ENCODE measurements at regions not wholly inside any gene's neighbourhood (a gene's known extent, or its start where the extent isn't known, plus 50 kb on each side); places are given as distances from the start of the nearest gene placed in this dataset.

- Histone ChIP-seq H3K9me3 (ENCODE audit: control insufficient read depth, low read length) (no peaks in the 10 kb centered on the region), H3K27ac (ENCODE audit: low read depth, low read length, severe bottlenecking) (no peak overlapping the region), H3K4me3 (ENCODE audit: extremely low read depth, insufficient read depth, low read length, poor library complexity, severe bottlenecking) (no peak overlapping the region), H3K4me1 (ENCODE audit: control insufficient read depth, insufficient read depth, low read length, poor library complexity, severe bottlenecking) (no peaks in the 10 kb centered on the region), H3K36me3 (ENCODE audit: control insufficient read depth, insufficient read depth, low read length) (no peaks in the 10 kb centered on the region)
- WGBS, 2 experiments (ENCODE audit: insufficient coverage in 2 of 2): 91% methylated on average over 8 of the region's 8 CpGs
Observed at GRCh38 chr2:187867165-187867564, 312.9 kb upstream of the TFPI start.

GRCh38 chr2:187869195-187869594 lies 315.0 kb upstream of the TFPI start:
- 83 to 89% methylated on average over 7 to 9 of the region's 9 CpGs for WGBS, 2 experiments (ENCODE audit: insufficient coverage in 2 of 2)
- H3K4me1 ChIP-seq (ENCODE audit: control insufficient read depth, insufficient read depth, low read length, poor library complexity, severe bottlenecking): no peaks in the 10 kb centered on the region
- no peaks in the 10 kb centered on the region for H3K9me3 ChIP-seq (ENCODE audit: control insufficient read depth, low read length)
- no peak overlapping the region for H3K27ac ChIP-seq (ENCODE audit: low read depth, low read length, severe bottlenecking)
- no peaks in the 10 kb centered on the region for H3K36me3 ChIP-seq (ENCODE audit: control insufficient read depth, insufficient read depth, low read length)
- H3K4me3 ChIP-seq (ENCODE audit: extremely low read depth, insufficient read depth, low read length, poor library complexity, severe bottlenecking): no peak overlapping the region

- no peaks in the 10 kb centered on the region for H3K9me3 ChIP-seq (ENCODE audit: control insufficient read depth, low read length)
- WGBS, 2 experiments (ENCODE audit: insufficient coverage in 2 of 2): no CpG with 5 or more reads among the region's 3 CpGs
- H3K4me1 ChIP-seq (ENCODE audit: control insufficient read depth, insufficient read depth, low read length, poor library complexity, severe bottlenecking): peaks cover 7% of the 10 kb centered on the region
- H3K27ac ChIP-seq (ENCODE audit: low read depth, low read length, severe bottlenecking): no peak overlapping the region
- no peak overlapping the region for H3K4me3 ChIP-seq (ENCODE audit: extremely low read depth, insufficient read depth, low read length, poor library complexity, severe bottlenecking)
- no peaks in the 10 kb centered on the region for H3K36me3 ChIP-seq (ENCODE audit: control insufficient read depth, insufficient read depth, low read length)
Observed at GRCh38 chr2:187871506-187871905, 317.3 kb upstream of the TFPI start.

- Histone ChIP-seq H3K4me3 (ENCODE audit: extremely low read depth, insufficient read depth, low read length, poor library complexity, severe bottlenecking) (no peak overlapping the region), H3K4me1 (ENCODE audit: control insufficient read depth, insufficient read depth, low read length, poor library complexity, severe bottlenecking) (peaks cover 7% of the 10 kb centered on the region), H3K9me3 (ENCODE audit: control insufficient read depth, low read length) (no peaks in the 10 kb centered on the region), H3K36me3 (ENCODE audit: control insufficient read depth, insufficient read depth, low read length) (no peaks in the 10 kb centered on the region), H3K27ac (ENCODE audit: low read depth, low read length, severe bottlenecking) (no peak overlapping the region)
- WGBS, 2 experiments (ENCODE audit: insufficient coverage in 2 of 2): 100% methylated on average over 1 of the region's 2 CpGs
Observed at GRCh38 chr2:187873132-187873531, 318.9 kb upstream of the TFPI start.

GRCh38 chr2:187874786-187875185 lies 320.6 kb upstream of the TFPI start:
- Histone ChIP-seq H3K27ac (ENCODE audit: low read depth, low read length, severe bottlenecking) (no peak overlapping the region), H3K9me3 (ENCODE audit: control insufficient read depth, low read length) (no peaks in the 10 kb centered on the region), H3K4me1 (ENCODE audit: control insufficient read depth, insufficient read depth, low read length, poor library complexity, severe bottlenecking) (peaks cover 18% of the 10 kb centered on the region), H3K4me3 (ENCODE audit: extremely low read depth, insufficient read depth, low read length, poor library complexity, severe bottlenecking) (no peak overlapping the region), H3K36me3 (ENCODE audit: control insufficient read depth, insufficient read depth, low read length) (no peaks in the 10 kb centered on the region)
- WGBS, 2 experiments (ENCODE audit: insufficient coverage in 2 of 2): no CpG with 5 or more reads among the region's 2 CpGs

- H3K4me3 ChIP-seq (ENCODE audit: extremely low read depth, insufficient read depth, low read length, poor library complexity, severe bottlenecking): no peak overlapping the region
- 100% methylated on average over 1 of the region's 3 CpGs; no CpG with 5 or more reads in 1 of the 2 experiments for WGBS, 2 experiments (ENCODE audit: insufficient coverage in 2 of 2)
Observed at GRCh38 chr2:187875261-187876141, 321.3 kb upstream of the TFPI start.

GRCh38 chr2:187876554-187876953 lies 322.3 kb upstream of the TFPI start:
- H3K4me1 ChIP-seq (ENCODE audit: control insufficient read depth, insufficient read depth, low read length, poor library complexity, severe bottlenecking): peaks cover 18% of the 10 kb centered on the region
- H3K27ac ChIP-seq (ENCODE audit: low read depth, low read length, severe bottlenecking): no peak overlapping the region
- WGBS, 2 experiments (ENCODE audit: insufficient coverage in 2 of 2): no CpG with 5 or more reads among the region's 5 CpGs
- no peak overlapping the region for H3K4me3 ChIP-seq (ENCODE audit: extremely low read depth, insufficient read depth, low read length, poor library complexity, severe bottlenecking)
- no peaks in the 10 kb centered on the region for H3K36me3 ChIP-seq (ENCODE audit: control insufficient read depth, insufficient read depth, low read length)
- H3K9me3 ChIP-seq (ENCODE audit: control insufficient read depth, low read length): no peaks in the 10 kb centered on the region

More at GRCh38 chr2:187875261-187876141, 321.3 kb upstream of the TFPI start:
- H3K27ac ChIP-seq (ENCODE audit: low read depth, low read length, severe bottlenecking): no peak overlapping the region
- no peaks in the 10 kb centered on the region for H3K9me3 ChIP-seq (ENCODE audit: control insufficient read depth, low read length)
- H3K4me1 ChIP-seq (ENCODE audit: control insufficient read depth, insufficient read depth, low read length, poor library complexity, severe bottlenecking): peaks cover 18% of the 10 kb centered on the region
- no peaks in the 10 kb centered on the region for H3K36me3 ChIP-seq (ENCODE audit: control insufficient read depth, insufficient read depth, low read length)

GRCh38 chr2:187877391-187877790 lies 323.2 kb upstream of the TFPI start:
- Histone ChIP-seq H3K4me1 (ENCODE audit: control insufficient read depth, insufficient read depth, low read length, poor library complexity, severe bottlenecking) (peaks cover 18% of the 10 kb centered on the region), H3K9me3 (ENCODE audit: control insufficient read depth, low read length) (no peaks in the 10 kb centered on the region), H3K27ac (ENCODE audit: low read depth, low read length, severe bottlenecking) (no peak overlapping the region), H3K4me3 (ENCODE audit: extremely low read depth, insufficient read depth, low read length, poor library complexity, severe bottlenecking) (no peak overlapping the region), H3K36me3 (ENCODE audit: control insufficient read depth, insufficient read depth, low read length) (no peaks in the 10 kb centered on the region)

GRCh38 chr2:187878112-187878511 lies 323.9 kb upstream of the TFPI start:
- Histone ChIP-seq H3K9me3 (ENCODE audit: control insufficient read depth, low read length) (no peaks in the 10 kb centered on the region), H3K4me3 (ENCODE audit: extremely low read depth, insufficient read depth, low read length, poor library complexity, severe bottlenecking) (no peak overlapping the region), H3K27ac (ENCODE audit: low read depth, low read length, severe bottlenecking) (no peak overlapping the region), H3K36me3 (ENCODE audit: control insufficient read depth, insufficient read depth, low read length) (no peaks in the 10 kb centered on the region), H3K4me1 (ENCODE audit: control insufficient read depth, insufficient read depth, low read length, poor library complexity, severe bottlenecking) (peaks cover 18% of the 10 kb centered on the region)
- WGBS, 2 experiments (ENCODE audit: insufficient coverage in 2 of 2): no CpG with 5 or more reads among the region's 1 CpG

- Histone ChIP-seq H3K4me1 (ENCODE audit: control insufficient read depth, insufficient read depth, low read length, poor library complexity, severe bottlenecking) (peaks cover 18% of the 10 kb centered on the region), H3K4me3 (ENCODE audit: extremely low read depth, insufficient read depth, low read length, poor library complexity, severe bottlenecking) (no peak overlapping the region), H3K27ac (ENCODE audit: low read depth, low read length, severe bottlenecking) (no peak overlapping the region), H3K36me3 (ENCODE audit: control insufficient read depth, insufficient read depth, low read length) (no peaks in the 10 kb centered on the region), H3K9me3 (ENCODE audit: control insufficient read depth, low read length) (no peaks in the 10 kb centered on the region)
- WGBS, 2 experiments (ENCODE audit: insufficient coverage in 2 of 2): no CpG with 5 or more reads among the region's 7 CpGs
Observed at GRCh38 chr2:187879491-187879890, 325.3 kb upstream of the TFPI start.

GRCh38 chr2:187884003-187884402 lies 329.8 kb upstream of the TFPI start:
- Histone ChIP-seq H3K4me1 (ENCODE audit: control insufficient read depth, insufficient read depth, low read length, poor library complexity, severe bottlenecking) (peaks cover 5% of the 10 kb centered on the region), H3K27ac (ENCODE audit: low read depth, low read length, severe bottlenecking) (no peak overlapping the region), H3K9me3 (ENCODE audit: control insufficient read depth, low read length) (no peaks in the 10 kb centered on the region), H3K36me3 (ENCODE audit: control insufficient read depth, insufficient read depth, low read length) (no peaks in the 10 kb centered on the region), H3K4me3 (ENCODE audit: extremely low read depth, insufficient read depth, low read length, poor library complexity, severe bottlenecking) (no peak overlapping the region)
- no CpG with 5 or more reads among the region's 1 CpG for WGBS, 2 experiments (ENCODE audit: insufficient coverage in 2 of 2)

Data from mesodermal cell (in vitro differentiated cells).